Left forelimb (tissue), 1 donor: ENCODE measurements at regions not wholly inside any gene's neighbourhood (a gene's known extent, or its start where the extent isn't known, plus 50 kb on each side); places are given as distances from the start of the nearest gene placed in this dataset.

Experiments used
- DNase-seq: peaks from one replicate; pipeline ENCODE4 v3.0.0-alpha.2; 2018; ENCODE audit warnings: low spot score

DNA sequence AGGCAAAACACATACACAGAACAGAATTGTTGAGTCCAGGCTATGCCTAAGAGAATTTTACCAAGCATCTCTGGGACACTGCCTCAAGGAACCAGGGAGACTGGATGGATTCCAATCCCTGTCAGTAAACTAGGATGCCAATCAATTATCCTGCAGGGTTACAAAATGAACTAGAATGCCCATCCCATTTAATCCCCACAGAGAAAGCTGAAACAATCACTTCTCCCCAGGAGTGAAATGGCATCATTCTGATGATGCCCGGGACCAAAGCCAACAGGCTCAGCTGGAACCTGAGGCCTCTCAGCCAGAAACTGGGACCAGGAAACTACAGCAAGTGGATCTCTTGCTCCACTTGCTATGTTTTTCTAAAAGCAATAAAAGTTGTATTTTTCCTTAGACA, 130.0 kb upstream of the TJP1 start:
- DNase-seq, result no peak

DNA sequence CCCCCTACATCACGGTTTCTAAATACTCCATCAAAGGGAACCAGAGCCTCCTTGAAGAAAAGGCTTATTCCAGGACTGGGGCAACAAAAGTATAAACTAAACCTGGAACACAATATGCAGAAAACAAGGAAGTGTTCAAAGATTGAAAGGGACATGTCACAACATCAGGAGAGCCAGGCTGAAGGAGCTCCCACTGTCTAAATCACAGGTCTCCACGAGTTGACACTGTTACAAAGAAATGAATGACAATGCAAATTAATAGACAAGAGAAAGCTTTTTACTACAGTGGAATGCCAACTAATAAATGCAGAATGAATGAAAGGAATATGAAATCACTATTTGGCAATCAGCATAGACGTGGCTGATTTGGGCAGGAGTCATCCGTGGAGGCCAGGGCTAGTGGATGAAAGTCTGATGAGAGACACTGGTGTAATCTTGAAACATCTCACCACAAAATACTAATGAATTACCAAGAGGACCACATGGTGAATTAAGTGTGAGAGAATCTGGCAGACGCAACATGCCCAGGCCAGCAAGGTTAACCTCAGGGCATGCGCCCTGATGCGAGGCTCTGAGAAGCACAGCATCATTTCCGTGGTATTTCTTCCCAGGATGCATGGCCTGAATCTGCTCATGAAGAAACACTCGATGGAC, 123.8 kb upstream of the TJP1 start:
- no peak for DNase-seq

GRCh38 chr15:29944925-29945324, 122.7 kb upstream of the TJP1 start:
- no peak for DNase-seq

DNA sequence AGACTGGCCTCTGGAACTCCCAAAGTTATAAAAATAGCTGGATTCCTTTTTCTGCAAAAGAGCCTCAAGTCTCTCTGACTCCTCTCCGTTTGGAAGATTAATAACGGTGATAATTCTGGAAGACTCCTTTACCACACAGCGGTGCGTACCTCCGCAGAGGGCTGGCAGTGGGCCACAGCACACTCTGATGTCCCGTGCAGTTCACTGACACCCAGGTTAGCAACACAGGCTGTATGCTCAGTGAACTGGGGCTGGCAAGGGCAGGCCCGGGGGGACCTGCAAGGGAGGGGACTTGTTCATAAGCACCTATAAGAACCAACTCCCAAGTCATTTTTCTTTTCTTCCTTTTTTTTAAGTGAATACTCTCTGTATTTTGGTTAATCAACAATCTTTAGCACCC, 120.3 kb upstream of the TJP1 start:
- DNase-seq, result no peak

GRCh38 chr15:29942143-29942542, 119.9 kb upstream of the TJP1 start:
- DNase-seq, result no peak

- no peak for DNase-seq
These were observed 117.1 kb upstream of the TJP1 start for GRCh38 chr15:29939404-29939803.

DNA sequence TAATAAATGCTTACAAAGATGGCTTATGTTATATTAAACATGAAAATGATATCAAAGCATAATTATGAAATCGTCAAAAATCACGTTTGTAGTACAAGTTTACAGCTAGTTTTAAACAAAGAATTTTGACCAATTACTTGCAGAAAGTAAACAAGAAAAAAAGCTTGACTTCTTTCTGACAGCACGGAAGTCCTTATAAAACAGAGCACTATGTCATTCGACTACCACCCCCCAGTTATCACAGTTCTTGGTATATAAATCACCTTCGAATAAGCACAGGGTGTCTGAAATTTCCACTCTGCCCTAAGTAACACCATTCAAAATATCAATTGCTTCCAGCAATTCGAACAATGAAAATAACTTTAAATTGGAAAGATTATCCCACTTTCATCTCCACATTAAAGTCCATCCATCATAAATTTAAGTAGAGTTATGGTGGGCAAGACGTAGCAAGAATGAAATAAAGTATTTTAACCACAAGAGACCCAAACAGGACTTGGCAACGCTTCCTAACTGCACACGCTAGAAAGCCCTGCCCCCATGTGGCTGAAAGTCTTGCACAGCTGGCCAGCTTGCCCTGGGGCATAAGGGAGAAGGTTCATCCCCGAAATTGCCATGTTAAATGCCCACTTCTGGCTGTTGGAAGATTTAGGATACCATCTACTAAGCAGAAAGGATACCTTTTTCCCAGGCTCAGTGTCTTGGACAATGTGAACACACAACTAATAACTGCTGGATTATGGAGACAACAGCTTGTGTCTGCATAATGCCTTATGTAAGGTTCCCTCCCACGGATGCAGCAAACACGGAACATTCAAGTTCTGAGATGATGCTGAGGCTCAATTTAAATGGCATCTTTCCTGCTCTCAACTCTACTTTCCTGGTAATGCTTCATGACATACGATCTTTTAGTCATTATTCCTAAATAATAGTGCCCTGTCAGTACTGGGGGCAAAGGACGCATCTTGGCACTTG, 116.4 kb upstream of the TJP1 start:
- DNase-seq, result no peak

DNA sequence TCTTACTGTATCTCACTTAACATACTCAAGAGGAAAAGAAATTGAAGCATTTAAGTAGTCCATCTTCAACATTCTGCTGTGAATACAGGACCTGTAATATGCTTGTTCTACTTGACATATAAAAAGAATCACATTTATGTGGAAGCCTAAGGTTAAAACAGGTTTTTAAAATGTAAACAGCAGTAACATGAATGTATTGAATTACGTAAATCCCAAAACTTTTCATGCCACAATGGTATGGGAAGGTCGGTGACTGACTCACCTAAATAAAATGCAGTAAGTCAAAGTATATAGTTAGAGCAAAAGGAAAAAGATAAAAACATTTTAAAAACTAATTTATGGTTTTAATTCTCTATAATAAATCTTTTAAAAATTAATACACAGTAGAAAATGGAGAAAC, 115.7 kb upstream of the TJP1 start:
- DNase-seq, result no peak

DNA sequence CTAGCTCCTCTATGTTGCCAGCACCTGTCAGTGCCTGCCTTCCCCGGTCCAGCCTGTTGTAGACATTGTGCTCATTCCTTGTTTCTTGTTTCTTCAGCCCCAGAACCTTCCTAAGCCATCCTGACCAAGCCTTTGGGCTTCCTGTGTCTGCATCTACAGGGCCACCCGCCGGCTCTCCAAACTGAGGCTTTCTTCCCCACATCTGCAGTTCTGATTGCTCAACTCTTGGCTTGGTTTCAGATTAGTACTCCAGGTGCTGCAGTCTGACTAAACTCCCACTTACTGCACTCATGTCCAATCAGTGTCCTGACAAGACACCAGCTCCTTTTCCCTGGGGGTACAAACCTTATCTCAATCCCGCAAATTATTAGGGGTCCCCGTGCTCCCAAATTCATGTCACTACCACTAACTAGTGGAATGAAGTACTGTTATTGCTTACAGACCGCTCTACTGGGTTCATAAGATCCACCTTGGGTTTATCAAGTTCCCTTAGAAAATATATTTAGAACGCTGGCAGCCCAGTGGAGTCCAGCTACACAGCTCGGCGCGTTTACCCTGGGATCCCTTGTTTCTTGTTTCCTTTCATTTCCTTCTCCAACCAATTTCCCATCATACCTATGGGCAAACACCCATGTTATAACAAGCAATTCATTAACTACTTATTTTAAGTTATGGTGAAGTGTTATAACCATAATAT, 114.2 kb upstream of the TJP1 start:
- DNase-seq, result no peak

GRCh38 chr15:29935296-29936004, 113.2 kb upstream of the TJP1 start:
- DNase-seq, result no peak

DNA sequence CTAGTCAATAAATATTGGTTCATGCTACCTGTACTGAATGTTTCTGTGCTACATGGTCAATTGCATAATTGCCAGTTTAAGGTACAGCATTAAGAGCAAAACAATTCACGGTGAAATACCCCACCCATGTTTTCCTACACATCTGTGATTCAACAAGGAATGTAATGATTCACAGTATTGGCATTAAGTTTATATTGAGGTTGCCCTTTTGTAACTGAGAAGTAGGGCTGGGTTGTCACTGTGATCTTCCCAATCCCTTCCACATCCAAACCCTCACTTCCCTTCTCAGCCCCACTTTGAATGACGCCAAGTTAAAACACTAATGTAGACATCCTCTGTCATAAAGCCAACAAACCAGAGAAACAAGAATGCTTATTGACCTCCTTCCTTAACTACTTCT, 112.0 kb upstream of the TJP1 start:
- no peak for DNase-seq

DNA sequence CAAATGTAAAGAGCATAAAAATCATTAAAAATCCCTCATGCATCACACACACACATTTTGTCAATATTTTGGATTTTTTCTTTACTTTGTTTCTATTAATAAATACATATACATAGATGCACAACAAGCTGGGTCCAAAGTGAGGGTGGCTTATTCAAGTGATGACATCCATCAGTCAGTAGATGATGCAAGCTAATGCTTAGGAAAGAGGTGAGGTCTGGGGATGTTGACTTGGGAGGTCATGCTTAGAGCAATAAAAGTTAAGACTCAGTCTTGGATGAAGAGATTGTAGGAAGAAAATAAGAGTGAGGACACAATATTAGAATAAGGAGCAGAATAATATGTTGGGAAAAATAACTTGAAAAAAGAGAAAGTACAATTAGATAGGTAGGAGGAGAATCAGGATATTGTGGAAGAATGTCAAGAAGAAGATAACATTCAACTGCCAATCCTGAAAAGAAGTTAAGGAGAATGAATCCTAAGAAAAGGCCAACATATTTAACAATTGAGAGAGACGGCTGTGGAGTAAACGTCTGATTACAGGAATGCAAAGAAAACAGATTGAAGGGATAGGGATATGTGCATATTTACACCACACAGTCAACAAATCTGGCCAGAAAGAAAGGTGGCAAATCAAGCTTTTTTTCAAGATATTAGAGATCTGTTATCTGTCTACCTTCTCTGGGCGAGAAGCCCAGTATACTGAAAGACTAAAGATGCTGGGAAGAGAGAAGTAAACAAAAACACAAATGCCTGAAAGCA, 111.0 kb upstream of the TJP1 start:
- no peak for DNase-seq

DNA sequence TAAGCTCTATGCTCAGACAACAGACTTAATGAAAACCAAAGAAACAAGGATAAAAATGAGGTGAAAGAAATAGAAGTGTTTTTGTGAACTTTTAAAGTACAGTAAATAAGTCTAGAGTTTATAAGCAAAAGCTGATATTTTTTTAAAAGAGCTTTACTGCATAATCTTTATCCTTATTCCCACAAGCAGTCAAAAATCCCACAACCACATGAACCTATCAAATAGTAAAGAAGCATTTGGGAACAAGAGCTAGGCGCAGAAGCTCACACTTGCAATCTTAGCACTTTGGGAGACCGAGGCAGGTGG, 103.8 kb upstream of the TJP1 start:
- no peak for DNase-seq

DNA sequence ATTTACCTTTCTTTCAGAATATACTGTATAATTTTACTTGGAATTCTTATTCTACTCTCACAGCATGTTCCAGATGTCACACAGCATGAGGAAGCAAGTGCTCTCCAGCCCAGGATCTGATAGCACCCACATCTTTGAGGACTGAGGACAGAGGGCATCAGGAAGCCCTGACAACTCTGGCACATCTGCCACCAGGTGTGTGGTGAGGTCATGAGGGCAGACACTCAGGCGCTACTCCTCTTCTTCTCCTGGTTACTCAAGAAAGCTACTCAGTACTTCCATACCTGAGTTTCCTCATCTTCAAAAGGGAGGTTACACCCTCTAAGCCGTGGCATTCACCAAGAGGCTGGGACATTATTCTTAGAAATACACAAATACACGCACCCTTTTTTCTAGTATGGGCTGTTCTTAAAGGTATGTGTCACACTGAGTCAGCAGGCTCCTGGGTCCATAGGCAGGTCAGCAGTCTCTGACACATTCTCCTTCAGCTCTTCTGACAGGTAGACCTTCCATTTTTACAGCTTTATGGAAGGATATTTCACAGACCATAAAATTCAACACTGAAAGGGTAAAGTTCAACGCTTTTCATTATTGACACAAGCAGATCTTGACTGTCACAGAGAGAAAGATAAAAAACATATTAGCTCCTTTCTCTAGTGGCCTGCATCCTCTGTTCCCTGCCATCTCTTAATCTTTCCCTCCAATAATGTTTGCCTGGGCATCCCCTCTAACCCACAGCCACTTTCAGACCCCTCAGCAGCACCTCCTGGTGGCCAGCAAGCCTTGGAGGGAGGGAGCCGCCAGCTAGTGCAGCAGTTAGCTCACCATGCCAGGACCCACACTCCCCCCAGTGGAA, 103.2 kb upstream of the TJP1 start:
- DNase-seq, result no peak

- DNase-seq, result no peak
These were observed 102.5 kb upstream of the TJP1 start for GRCh38 chr15:29924750-29925149.

- DNase-seq, result no peak
These were observed 99.9 kb upstream of the TJP1 start for GRCh38 chr15:29922191-29922590.

DNA sequence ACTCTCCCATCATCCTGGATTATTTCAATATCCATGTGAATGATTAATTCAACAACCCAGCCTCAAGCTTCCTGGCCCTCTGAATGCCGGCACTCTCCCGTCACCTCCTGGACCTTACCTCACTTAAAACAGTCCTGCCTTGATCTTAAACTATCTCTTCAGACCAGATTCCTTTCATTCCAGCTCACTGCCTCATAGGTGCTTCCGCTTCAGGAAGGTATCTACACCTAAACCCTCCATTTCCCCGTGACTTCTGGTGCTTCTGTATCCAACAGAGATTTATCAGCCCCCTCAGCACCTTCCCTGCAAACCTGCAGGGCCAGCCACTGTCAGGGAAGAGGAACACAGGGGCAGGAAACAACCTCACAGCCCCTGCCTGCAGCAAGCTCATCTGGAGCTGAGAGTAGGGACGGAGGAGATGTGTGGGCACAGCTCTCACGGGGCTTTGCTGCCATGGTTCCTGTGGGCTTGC, 98.9 kb upstream of the TJP1 start:
- no peak for DNase-seq

DNA sequence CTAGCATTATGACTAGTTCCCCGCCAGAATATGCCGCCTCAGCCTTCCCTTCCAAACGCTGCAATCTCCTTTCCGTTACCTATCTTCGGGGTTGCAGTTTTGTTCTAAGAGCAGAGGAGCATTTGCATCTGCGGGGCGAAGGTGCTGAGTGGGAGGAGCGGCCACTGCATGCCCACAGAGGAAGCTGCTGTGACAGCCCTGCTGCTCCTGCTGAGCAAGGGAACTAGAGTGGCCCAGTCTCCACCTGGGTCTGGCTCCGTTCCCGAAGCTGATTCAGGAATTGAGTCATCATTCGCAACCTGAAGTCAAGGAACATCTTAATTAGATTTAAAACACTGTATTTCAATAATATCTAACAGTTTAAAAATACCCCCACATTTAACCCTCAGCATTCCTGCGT, 98.2 kb upstream of the TJP1 start:
- no peak for DNase-seq

GRCh38 chr15:29919380-29919881, 97.2 kb upstream of the TJP1 start:
- DNase-seq, result no peak
